HL-60 (cell line): ENCODE measurements at regions not wholly inside any gene's neighbourhood (a gene's known extent, or its start where the extent isn't known, plus 50 kb on each side); places are given as distances from the start of the nearest gene placed in this dataset.

Experiments
- POLR2AphosphoS5 ChIP-seq: IDR thresholded peaks from 2 replicates; pipeline ENCODE4 v1.6.1; 2012; ENCODE audit warnings: low read depth
- TF ChIP-seq, protein P1 (sequence below): IDR thresholded peaks from one replicate; pipeline ENCODE4 v1.5.1; 2011; ENCODE audit warnings: low read length, control low read depth, inconsistent platforms; ENCODE audit not compliant: insufficient read depth

DNA sequence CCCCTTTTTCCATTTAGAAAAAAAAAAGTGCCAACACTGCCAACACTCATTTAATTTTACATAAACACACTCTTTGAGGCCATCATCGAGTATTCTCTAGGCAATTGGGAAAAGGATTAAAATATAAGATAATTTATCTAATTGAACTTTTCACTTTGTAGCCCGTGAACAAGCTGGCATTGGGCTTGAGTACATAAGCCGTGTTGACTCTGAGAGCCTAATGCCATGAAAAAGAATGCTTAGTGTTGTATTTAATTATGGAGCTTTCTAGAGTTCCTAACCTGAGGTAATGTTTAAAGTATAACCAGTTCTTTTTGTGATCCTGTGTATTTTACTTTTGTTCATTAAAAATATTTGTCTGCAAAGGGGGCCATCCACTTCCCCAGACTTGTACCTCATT is 193.8 kb downstream of the LYPLAL1 start:
- TF ChIP-seq, protein P1, sequence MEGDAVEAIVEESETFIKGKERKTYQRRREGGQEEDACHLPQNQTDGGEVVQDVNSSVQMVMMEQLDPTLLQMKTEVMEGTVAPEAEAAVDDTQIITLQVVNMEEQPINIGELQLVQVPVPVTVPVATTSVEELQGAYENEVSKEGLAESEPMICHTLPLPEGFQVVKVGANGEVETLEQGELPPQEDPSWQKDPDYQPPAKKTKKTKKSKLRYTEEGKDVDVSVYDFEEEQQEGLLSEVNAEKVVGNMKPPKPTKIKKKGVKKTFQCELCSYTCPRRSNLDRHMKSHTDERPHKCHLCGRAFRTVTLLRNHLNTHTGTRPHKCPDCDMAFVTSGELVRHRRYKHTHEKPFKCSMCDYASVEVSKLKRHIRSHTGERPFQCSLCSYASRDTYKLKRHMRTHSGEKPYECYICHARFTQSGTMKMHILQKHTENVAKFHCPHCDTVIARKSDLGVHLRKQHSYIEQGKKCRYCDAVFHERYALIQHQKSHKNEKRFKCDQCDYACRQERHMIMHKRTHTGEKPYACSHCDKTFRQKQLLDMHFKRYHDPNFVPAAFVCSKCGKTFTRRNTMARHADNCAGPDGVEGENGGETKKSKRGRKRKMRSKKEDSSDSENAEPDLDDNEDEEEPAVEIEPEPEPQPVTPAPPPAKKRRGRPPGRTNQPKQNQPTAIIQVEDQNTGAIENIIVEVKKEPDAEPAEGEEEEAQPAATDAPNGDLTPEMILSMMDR = no peak
- no peak for TF ChIP-seq POLR2AphosphoS5
